PC-3 (cell line): ENCODE measurements at regions not wholly inside any gene's neighbourhood (a gene's known extent, or its start where the extent isn't known, plus 50 kb on each side); places are given as distances from the start of the nearest gene placed in this dataset.

Source experiments
- ATAC-seq: fragments of 200-7000 bp; cut with Tn5 transposase; 2 replicates; pipeline ENCODE4 v1.9.1; 2020; ENCODE audit warnings: mild to moderate bottlenecking, moderate library complexity
- BruUV-seq: library from RNA; stranded (reverse); fragments of 400-500 nt; replicated peaks from 2 replicates; lab custom pipeline; 2021; lab: Mats Ljungman, UMichigan
- CTCF ChIA-PET: fragments of 300-600 bp; sonication (Branson Sonifier 250); formaldehyde crosslinking; loops from one replicate; lab custom pipeline; 2022; ENCODE audit warnings: antibody characterized with exemption; lab: Charles Lee
- POLR2A ChIA-PET: fragments of 300-600 bp; sonication (Branson Sonifier 250); formaldehyde crosslinking; loops from one replicate; lab custom pipeline; 2022; ENCODE audit warnings: antibody characterized with exemption; ENCODE audit not compliant: unreplicated experiment; lab: Charles Lee
- DNase-seq: peaks from one replicate; pipeline ENCODE4 v3.0.0-alpha.2; 2015
- H2AFZ ChIP-seq: fragments of 300-600 bp; sonication (generic); 2 replicates; pipeline ENCODE4 v1.6.0; 2016; ENCODE audit warnings: antibody characterized with exemption, low read length
- H3F3A ChIP-seq: fragments of 300-600 bp; sonication (generic); one replicate; pipeline ENCODE4 v1.6.0; 2017; ENCODE audit warnings: antibody characterized with exemption, low read length, control low read depth, mild to moderate bottlenecking; ENCODE audit not compliant: unreplicated experiment
- H3K27ac ChIP-seq: fragments of 300-600 bp; sonication (generic); 2 replicates; pipeline ENCODE4 v1.5.1; 2016; ENCODE audit warnings: mild to moderate bottlenecking, low read length
- H3K27me3 ChIP-seq: fragments of 300-600 bp; sonication (generic); 2 replicates; pipeline ENCODE4 v1.6.1; 2016; ENCODE audit warnings: low read length, mixed read lengths
- H3K36me3 ChIP-seq: fragments of 300-600 bp; sonication (generic); 2 replicates; pipeline ENCODE4 v1.6.1; 2016; ENCODE audit warnings: low read depth, mixed run types, low read length, mixed read lengths
- H3K4me1 ChIP-seq: fragments of 300-600 bp; sonication (generic); 2 replicates; pipeline ENCODE4 v1.5.1; 2016; ENCODE audit warnings: low read length; ENCODE audit not compliant: insufficient read depth
- H3K4me2 ChIP-seq: fragments of 300-600 bp; sonication (generic); 2 replicates; pipeline ENCODE4 v1.6.0; 2016; ENCODE audit warnings: low read length
- H3K4me3 ChIP-seq: fragments of 300-600 bp; sonication (generic); 2 replicates; pipeline ENCODE4 v1.5.1; 2016; ENCODE audit warnings: mild to moderate bottlenecking, low read length, mixed read lengths
- H3K79me2 ChIP-seq: fragments of 300-600 bp; sonication (generic); 2 replicates; pipeline ENCODE4 v1.6.1; 2017; ENCODE audit warnings: low read length, mixed read lengths
- H3K9ac ChIP-seq: fragments of 300-600 bp; sonication (generic); 2 replicates; pipeline ENCODE4 v1.6.0; 2016; ENCODE audit warnings: mild to moderate bottlenecking, low read length
- H3K9me2 ChIP-seq: fragments of 300-600 bp; sonication (generic); replicated peaks from 2 replicates; pipeline ENCODE4 v1.6.1; 2016; ENCODE audit warnings: mixed run types, low read length, mixed read lengths
- H3K9me3 ChIP-seq: fragments of 300-600 bp; sonication (generic); 2 replicates; pipeline ENCODE4 v1.6.1; 2016; ENCODE audit warnings: low read length, mixed read lengths
- H4K20me1 ChIP-seq: fragments of 300-600 bp; sonication (generic); 2 replicates; pipeline ENCODE4 v1.6.1; 2016; ENCODE audit warnings: low read length, mixed read lengths
- EZH2 ChIP-seq: fragments of 300-600 bp; sonication (generic); IDR thresholded peaks from one replicate; pipeline ENCODE4 v1.6.1; 2017; ENCODE audit warnings: antibody characterized with exemption, mild to moderate bottlenecking, low read length; ENCODE audit not compliant: unreplicated experiment
- EZH2phosphoT487 ChIP-seq: fragments of 300-600 bp; sonication (generic); IDR thresholded peaks from 2 replicates; pipeline ENCODE4 v1.6.1; 2018; ENCODE audit warnings: mild to moderate bottlenecking, antibody characterized with exemption, low read length, borderline replicate concordance
- intact Hi-C: fragments of 100-400 bp; cut with micrococcal nuclease; formaldehyde crosslinking; loops from 2 replicates; pipeline ENCODE4 v1.9.0; 2023
- TF ChIP-seq, protein P1 (sequence below): fragments of 300-600 bp; sonication (generic); conservative IDR thresholded peaks from 2 replicates; pipeline ENCODE4 v1.5.1; 2017; ENCODE audit warnings: antibody characterized with exemption, low read depth, mild to moderate bottlenecking, low read length

DNA sequence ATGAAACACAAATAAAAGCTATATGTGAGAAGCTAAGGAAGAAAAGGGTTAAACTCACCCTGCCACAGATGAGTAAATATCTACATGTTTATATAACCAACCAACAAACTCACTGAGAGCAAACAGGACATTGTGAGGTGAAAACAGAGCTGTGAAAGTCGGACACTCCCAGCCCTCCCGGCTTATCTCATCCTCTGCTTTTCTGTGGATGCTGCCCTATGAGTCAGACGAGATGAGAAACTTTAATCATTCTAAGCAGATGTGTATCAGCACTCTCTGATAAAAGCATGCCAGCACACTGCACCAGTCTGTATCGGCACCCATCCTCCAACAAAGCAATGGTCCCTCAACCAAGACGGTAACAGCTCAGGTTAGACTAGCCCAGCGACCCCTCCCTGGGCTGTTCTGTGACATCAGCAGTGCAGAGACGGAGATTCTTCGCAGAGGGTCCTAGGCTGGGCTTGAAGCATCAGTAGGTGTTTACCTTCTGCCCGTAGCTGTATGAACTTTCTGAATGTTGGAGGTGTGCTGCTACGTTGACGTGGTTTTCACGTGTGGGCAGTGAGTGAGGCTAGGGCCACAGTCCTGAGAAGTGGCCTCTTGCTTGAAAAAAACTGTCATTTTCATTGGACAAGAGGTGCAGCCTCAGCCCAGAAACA, 119.8 kb upstream of the ALDH1A3 start:
- Histone ChIP-seq H4K20me1 (no peaks in the 10 kb centered on the region), H3F3A (peaks cover 4% of the 10 kb centered on the region), H3K9ac (peak overlapping the region; percentile 59), H3K4me2 (peak overlapping the region; percentile 69), H2AFZ (peak overlapping the region; percentile 39), H3K36me3 (no peaks in the 10 kb centered on the region), H3K27ac (peak overlapping the region; percentile 70), H3K4me3 (peak overlapping the region; percentile 42), H3K79me2 (no peaks in the 10 kb centered on the region), H3K9me2 (no peaks in the 10 kb centered on the region), H3K27me3 (no peaks in the 10 kb centered on the region), H3K9me3 (no peaks in the 10 kb centered on the region), H3K4me1 (peaks cover 23% of the 10 kb centered on the region)
- ATAC-seq: peak; percentile 91
- ChIA-PET POLR2A (interaction anchor here (0.6 to 1.3 kb wide), 2 partner anchors 38 to 89 kb away, joined by 4 to 6 read pairs; no protein-coding TSS in a partner anchor), CTCF (interaction anchor here (0.7 kb wide), 1 partner anchor 39 kb away, joined by 3 read pairs; no protein-coding TSS in a partner anchor)
- DNase-seq: peak; percentile 73
- intact Hi-C loops: loop anchor here (5.0 kb wide), 1 partner anchor 38 kb away; no protein-coding TSS in a partner anchor
- BruUV-seq: TSS peak; percentile 89
- no peak for TF ChIP-seq EZH2phosphoT487
- TF ChIP-seq EZH2: no peak

DNA sequence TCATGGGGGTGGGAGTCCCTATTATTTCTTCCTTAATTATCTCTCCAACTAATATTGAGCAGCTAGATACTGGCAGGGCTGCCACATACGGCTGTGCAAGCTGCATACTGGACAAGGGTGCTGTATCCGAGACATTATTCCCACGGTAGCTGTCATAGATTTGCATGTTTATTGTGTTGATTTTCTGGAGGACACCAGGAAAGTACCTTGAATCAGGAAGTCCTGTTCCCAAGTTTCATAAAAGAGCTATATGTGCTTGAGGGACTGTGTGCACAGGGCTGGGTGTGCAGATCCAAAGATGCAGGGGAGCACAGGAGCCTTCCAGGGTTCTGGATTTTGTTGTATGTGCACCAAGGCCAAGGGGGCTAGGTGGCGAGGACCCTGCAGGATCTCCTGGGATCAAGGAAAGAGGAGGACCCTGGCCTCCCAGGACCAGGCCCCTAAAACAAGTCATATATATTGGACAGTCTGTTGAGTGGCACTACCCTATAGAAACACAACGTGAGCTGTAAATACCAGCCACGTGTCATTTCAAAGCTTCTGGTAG, 119.2 kb upstream of the ALDH1A3 start:
- H4K20me1 ChIP-seq: no peaks in the 10 kb centered on the region
- no peaks in the 10 kb centered on the region for H3K27me3 ChIP-seq
- CTCF ChIA-PET: no interaction called here
- intact Hi-C loops: no loop called here
- H3F3A ChIP-seq: peaks cover 4% of the 10 kb centered on the region
- no peaks in the 10 kb centered on the region for H3K79me2 ChIP-seq
- POLR2A ChIA-PET: interaction anchor here (0.6 kb wide), 1 partner anchor 90 kb away, joined by 5 read pairs; no protein-coding TSS in a partner anchor
- H3K4me1 ChIP-seq: peaks cover 28% of the 10 kb centered on the region
- TF ChIP-seq, protein P1, sequence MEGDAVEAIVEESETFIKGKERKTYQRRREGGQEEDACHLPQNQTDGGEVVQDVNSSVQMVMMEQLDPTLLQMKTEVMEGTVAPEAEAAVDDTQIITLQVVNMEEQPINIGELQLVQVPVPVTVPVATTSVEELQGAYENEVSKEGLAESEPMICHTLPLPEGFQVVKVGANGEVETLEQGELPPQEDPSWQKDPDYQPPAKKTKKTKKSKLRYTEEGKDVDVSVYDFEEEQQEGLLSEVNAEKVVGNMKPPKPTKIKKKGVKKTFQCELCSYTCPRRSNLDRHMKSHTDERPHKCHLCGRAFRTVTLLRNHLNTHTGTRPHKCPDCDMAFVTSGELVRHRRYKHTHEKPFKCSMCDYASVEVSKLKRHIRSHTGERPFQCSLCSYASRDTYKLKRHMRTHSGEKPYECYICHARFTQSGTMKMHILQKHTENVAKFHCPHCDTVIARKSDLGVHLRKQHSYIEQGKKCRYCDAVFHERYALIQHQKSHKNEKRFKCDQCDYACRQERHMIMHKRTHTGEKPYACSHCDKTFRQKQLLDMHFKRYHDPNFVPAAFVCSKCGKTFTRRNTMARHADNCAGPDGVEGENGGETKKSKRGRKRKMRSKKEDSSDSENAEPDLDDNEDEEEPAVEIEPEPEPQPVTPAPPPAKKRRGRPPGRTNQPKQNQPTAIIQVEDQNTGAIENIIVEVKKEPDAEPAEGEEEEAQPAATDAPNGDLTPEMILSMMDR: no peak
- no peak for TF ChIP-seq EZH2
- TF ChIP-seq EZH2phosphoT487: no peak
- H3K4me3 ChIP-seq: peak overlapping the region; percentile 42
- DNase-seq (peak; percentile 17), ATAC-seq (peak; percentile 37)
- peak overlapping the region; percentile 39; the same call in 1 of the 2 replicates for H2AFZ ChIP-seq
- H3K27ac ChIP-seq: peak overlapping the region; percentile 70
- no peaks in the 10 kb centered on the region for H3K9me3 ChIP-seq
- BruUV-seq: no TSS peak
- H3K9me2 ChIP-seq: no peaks in the 10 kb centered on the region
- H3K4me2 ChIP-seq: peak overlapping the region; percentile 69
- H3K36me3 ChIP-seq: no peaks in the 10 kb centered on the region
- peak overlapping the region; percentile 59 for H3K9ac ChIP-seq

DNA sequence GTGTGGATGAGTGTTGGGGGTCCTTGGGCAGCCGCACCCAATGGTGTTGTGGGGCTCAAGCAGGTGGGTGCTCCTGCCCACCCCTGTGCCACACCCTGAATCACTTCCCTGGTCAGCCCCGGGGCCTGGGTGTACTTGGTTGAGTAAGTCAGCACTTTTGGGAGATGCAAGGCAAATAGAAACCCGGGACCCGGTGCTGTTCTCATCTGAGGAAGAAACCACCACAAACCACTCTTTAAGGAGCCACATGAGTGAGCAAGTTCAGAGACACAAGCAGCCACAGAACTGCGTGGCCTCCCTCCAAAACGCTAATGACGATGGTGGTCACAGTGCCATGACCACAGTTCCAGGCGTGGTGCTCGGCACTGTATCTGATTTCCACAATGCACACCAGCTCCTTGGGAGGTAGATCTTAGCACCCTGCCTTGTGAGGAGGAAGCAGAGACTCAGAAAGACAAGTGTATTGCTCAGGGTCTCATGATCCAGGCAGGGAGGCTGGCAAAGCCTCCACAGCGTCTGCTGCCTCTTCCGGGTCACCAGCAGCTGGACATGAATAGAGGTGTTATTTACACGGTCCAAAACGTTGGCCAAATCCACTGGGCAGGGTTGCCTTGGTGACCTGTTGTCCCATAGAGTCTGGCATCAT, 118.2 kb upstream of the ALDH1A3 start:
- H3F3A ChIP-seq: peaks cover 4% of the 10 kb centered on the region
- H3K9me2 ChIP-seq: no peaks in the 10 kb centered on the region
- H4K20me1 ChIP-seq: no peaks in the 10 kb centered on the region
- POLR2A ChIA-PET: no interaction called here
- intact Hi-C loops: no loop called here
- H3K9ac ChIP-seq: no peak overlapping the region
- H3K4me3 ChIP-seq: no peak overlapping the region
- no peaks in the 10 kb centered on the region for H3K79me2 ChIP-seq
- H2AFZ ChIP-seq: no peak overlapping the region
- peaks cover 28% of the 10 kb centered on the region for H3K4me1 ChIP-seq
- no peak for DNase-seq
- H3K27me3 ChIP-seq: no peaks in the 10 kb centered on the region
- H3K9me3 ChIP-seq: no peaks in the 10 kb centered on the region
- H3K4me2 ChIP-seq: no peak overlapping the region
- H3K27ac ChIP-seq: no peak overlapping the region
- CTCF ChIA-PET: no interaction called here
- no peak for ATAC-seq
- no peaks in the 10 kb centered on the region for H3K36me3 ChIP-seq
- no TSS peak for BruUV-seq
- TF ChIP-seq EZH2: no peak
